ENCODE measurements at regions not wholly inside any gene's neighbourhood (a gene's known extent, or its start where the extent isn't known, plus 50 kb on each side); places are given as distances from the start of the nearest gene placed in this dataset.

GRCh38 chr6:23409531-23409930, 716.5 kb upstream of the NRSN1 start:
- TF ChIP-seq CTCF (IDR thresholded peaks at IDR 0.05; ENCODE audit: low read length) = no peak
- TF ChIP-seq EZH2 (IDR thresholded peaks at IDR 0.05; ENCODE audit: borderline replicate concordance, low read length) = no peak

Measured in OCI-LY1 (cell line).